Neural cell (in vitro differentiated cells): ENCODE measurements at regions not wholly inside any gene's neighbourhood (a gene's known extent, or its start where the extent isn't known, plus 50 kb on each side); places are given as distances from the start of the nearest gene placed in this dataset.

Source experiments
- EP300 ChIP-seq: fragments of 450-650 bp; conservative IDR thresholded peaks from 2 replicates; pipeline ENCODE4 v1.6.1; 2014; ENCODE audit warnings: antibody characterized with exemption, mild to moderate bottlenecking, moderate library complexity; ENCODE audit not compliant: poor library complexity, severe bottlenecking
- EZH2 ChIP-seq: fragments of 200-600, 300-800 bp; shearing (Covaris generic), sonication (generic); IDR thresholded peaks from 2 replicates; pipeline ENCODE4 v1.6.1; 2014; ENCODE audit warnings: antibody characterized with exemption, low read length, borderline replicate concordance, mild to moderate bottlenecking; ENCODE audit not compliant: insufficient read depth, poor library complexity, severe bottlenecking
- POLR2AphosphoS5 ChIP-seq: IDR thresholded peaks from 2 replicates; pipeline ENCODE4 v1.6.1; 2012
- RAD21 ChIP-seq: fragments of 450-650 bp; conservative IDR thresholded peaks from 2 replicates; pipeline ENCODE4 v1.6.1; 2014; ENCODE audit warnings: antibody characterized with exemption, mild to moderate bottlenecking, moderate library complexity
- SMC3 ChIP-seq: fragments of 450-650 bp; conservative IDR thresholded peaks from 2 replicates; pipeline ENCODE4 v1.6.1; 2014; ENCODE audit warnings: antibody characterized with exemption, mild to moderate bottlenecking, moderate library complexity; ENCODE audit not compliant: poor library complexity
- TF ChIP-seq, protein P1 (sequence below): fragments of 450-650 bp; IDR thresholded peaks from 2 replicates; pipeline ENCODE4 v1.5.1; 2014; ENCODE audit warnings: antibody characterized with exemption, mild to moderate bottlenecking, moderate library complexity; ENCODE audit not compliant: poor library complexity, severe bottlenecking

DNA sequence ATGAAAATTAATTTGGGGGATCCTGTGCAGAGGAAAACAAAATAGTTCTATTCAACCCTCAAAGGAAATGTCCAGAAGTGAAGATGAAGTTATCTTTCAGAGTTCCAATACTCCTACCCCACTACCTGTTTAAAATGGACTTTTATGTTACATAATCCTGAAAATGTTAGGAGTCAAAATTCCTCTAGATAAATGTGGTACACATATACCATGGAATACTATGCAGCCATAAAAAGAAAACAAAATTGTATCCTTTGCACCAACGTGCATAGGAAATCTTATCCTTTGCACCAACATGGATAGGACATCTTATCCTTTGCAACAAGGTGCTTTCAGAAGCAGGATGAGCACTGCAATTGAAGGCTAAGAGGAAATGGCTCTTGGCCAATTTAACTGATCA is 245.2 kb downstream of the LTN1 start:
- TF ChIP-seq, protein P1, sequence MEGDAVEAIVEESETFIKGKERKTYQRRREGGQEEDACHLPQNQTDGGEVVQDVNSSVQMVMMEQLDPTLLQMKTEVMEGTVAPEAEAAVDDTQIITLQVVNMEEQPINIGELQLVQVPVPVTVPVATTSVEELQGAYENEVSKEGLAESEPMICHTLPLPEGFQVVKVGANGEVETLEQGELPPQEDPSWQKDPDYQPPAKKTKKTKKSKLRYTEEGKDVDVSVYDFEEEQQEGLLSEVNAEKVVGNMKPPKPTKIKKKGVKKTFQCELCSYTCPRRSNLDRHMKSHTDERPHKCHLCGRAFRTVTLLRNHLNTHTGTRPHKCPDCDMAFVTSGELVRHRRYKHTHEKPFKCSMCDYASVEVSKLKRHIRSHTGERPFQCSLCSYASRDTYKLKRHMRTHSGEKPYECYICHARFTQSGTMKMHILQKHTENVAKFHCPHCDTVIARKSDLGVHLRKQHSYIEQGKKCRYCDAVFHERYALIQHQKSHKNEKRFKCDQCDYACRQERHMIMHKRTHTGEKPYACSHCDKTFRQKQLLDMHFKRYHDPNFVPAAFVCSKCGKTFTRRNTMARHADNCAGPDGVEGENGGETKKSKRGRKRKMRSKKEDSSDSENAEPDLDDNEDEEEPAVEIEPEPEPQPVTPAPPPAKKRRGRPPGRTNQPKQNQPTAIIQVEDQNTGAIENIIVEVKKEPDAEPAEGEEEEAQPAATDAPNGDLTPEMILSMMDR, result no peak
- no peak for TF ChIP-seq EZH2
- TF ChIP-seq RAD21, result no peak
- TF ChIP-seq POLR2AphosphoS5, result no peak
- TF ChIP-seq EP300, result no peak
- no peak for TF ChIP-seq SMC3
